ENCODE measurements at regions not wholly inside any gene's neighbourhood (a gene's known extent, or its start where the extent isn't known, plus 50 kb on each side); places are given as distances from the start of the nearest gene placed in this dataset.

- peak; percentile 25 for TF ChIP-seq POLR2A (IDR thresholded peaks at IDR 0.05)
- TF ChIP-seq, protein P1, sequence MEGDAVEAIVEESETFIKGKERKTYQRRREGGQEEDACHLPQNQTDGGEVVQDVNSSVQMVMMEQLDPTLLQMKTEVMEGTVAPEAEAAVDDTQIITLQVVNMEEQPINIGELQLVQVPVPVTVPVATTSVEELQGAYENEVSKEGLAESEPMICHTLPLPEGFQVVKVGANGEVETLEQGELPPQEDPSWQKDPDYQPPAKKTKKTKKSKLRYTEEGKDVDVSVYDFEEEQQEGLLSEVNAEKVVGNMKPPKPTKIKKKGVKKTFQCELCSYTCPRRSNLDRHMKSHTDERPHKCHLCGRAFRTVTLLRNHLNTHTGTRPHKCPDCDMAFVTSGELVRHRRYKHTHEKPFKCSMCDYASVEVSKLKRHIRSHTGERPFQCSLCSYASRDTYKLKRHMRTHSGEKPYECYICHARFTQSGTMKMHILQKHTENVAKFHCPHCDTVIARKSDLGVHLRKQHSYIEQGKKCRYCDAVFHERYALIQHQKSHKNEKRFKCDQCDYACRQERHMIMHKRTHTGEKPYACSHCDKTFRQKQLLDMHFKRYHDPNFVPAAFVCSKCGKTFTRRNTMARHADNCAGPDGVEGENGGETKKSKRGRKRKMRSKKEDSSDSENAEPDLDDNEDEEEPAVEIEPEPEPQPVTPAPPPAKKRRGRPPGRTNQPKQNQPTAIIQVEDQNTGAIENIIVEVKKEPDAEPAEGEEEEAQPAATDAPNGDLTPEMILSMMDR (IDR thresholded peaks at IDR 0.05), result no peak
These were observed 140.0 kb upstream of the PKDCC start for GRCh38 chr2:41907771-41908207.
